MM.1S (cell line): ENCODE measurements at regions not wholly inside any gene's neighbourhood (a gene's known extent, or its start where the extent isn't known, plus 50 kb on each side); places are given as distances from the start of the nearest gene placed in this dataset.

Source experiments
- EZH2 ChIP-seq: fragments of 300-600 bp; sonication (generic); optimal IDR thresholded peaks from 2 replicates; pipeline ENCODE3; 2017; ENCODE audit warnings: low read depth, mild to moderate bottlenecking, antibody characterized with exemption, low read length, mixed read lengths
- EZH2phosphoT487 ChIP-seq: fragments of 300-600 bp; sonication (generic); IDR thresholded peaks from 2 replicates; pipeline ENCODE4 v1.6.1; 2018; ENCODE audit warnings: antibody characterized with exemption, low read length
- TF ChIP-seq, protein P1 (sequence below): fragments of 300-600 bp; sonication (generic); IDR thresholded peaks from 2 replicates; pipeline ENCODE4 v1.5.1; 2016; ENCODE audit warnings: antibody characterized with exemption, low read length, mixed read lengths

DNA sequence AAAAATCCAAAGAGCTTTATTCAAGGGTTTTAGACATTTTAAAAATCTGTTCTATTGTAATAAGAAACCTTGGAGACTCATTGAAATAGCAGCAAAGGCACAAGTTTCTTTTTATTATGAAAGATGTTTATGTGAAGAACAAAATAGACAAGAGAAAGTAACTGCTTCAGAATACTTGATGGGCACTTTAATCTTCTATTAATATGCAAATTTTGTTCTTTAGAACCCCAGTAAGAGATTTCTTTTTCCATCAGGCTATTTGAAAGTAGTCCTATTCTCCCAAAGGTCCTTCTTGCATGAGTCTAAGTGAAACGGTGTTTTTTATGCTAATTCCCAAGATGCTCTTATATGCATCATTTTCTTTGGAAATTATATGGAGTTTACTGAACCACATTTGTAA, 602.0 kb downstream of the EFNA5 start:
- TF ChIP-seq, protein P1, sequence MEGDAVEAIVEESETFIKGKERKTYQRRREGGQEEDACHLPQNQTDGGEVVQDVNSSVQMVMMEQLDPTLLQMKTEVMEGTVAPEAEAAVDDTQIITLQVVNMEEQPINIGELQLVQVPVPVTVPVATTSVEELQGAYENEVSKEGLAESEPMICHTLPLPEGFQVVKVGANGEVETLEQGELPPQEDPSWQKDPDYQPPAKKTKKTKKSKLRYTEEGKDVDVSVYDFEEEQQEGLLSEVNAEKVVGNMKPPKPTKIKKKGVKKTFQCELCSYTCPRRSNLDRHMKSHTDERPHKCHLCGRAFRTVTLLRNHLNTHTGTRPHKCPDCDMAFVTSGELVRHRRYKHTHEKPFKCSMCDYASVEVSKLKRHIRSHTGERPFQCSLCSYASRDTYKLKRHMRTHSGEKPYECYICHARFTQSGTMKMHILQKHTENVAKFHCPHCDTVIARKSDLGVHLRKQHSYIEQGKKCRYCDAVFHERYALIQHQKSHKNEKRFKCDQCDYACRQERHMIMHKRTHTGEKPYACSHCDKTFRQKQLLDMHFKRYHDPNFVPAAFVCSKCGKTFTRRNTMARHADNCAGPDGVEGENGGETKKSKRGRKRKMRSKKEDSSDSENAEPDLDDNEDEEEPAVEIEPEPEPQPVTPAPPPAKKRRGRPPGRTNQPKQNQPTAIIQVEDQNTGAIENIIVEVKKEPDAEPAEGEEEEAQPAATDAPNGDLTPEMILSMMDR, result no peak
- TF ChIP-seq EZH2phosphoT487 (no peak), EZH2 (no peak)
